ENCODE measurements at regions not wholly inside any gene's neighbourhood (a gene's known extent, or its start where the extent isn't known, plus 50 kb on each side); places are given as distances from the start of the nearest gene placed in this dataset.

DNA sequence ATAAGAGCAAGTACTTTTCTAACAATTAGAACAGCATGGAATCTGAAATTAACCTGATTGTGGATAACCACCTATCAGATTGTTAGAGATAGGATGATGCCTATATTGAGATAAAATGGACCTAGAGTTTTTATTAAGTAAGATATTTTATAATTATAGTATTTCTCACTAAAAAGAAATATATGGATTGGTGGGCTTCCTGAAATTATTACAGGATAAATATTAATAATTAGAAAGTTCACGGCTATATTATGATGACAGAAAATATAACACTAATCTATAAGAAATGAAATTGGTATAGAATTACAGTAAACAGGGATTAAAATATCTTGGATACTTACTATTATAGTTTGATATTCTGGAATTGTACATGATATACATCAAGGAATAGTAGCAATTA, 378.0 kb upstream of the SPRY2 start:
- TF ChIP-seq, protein P1, sequence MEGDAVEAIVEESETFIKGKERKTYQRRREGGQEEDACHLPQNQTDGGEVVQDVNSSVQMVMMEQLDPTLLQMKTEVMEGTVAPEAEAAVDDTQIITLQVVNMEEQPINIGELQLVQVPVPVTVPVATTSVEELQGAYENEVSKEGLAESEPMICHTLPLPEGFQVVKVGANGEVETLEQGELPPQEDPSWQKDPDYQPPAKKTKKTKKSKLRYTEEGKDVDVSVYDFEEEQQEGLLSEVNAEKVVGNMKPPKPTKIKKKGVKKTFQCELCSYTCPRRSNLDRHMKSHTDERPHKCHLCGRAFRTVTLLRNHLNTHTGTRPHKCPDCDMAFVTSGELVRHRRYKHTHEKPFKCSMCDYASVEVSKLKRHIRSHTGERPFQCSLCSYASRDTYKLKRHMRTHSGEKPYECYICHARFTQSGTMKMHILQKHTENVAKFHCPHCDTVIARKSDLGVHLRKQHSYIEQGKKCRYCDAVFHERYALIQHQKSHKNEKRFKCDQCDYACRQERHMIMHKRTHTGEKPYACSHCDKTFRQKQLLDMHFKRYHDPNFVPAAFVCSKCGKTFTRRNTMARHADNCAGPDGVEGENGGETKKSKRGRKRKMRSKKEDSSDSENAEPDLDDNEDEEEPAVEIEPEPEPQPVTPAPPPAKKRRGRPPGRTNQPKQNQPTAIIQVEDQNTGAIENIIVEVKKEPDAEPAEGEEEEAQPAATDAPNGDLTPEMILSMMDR (IDR thresholded peaks at IDR 0.05): no peak
- TF ChIP-seq, protein P2, sequence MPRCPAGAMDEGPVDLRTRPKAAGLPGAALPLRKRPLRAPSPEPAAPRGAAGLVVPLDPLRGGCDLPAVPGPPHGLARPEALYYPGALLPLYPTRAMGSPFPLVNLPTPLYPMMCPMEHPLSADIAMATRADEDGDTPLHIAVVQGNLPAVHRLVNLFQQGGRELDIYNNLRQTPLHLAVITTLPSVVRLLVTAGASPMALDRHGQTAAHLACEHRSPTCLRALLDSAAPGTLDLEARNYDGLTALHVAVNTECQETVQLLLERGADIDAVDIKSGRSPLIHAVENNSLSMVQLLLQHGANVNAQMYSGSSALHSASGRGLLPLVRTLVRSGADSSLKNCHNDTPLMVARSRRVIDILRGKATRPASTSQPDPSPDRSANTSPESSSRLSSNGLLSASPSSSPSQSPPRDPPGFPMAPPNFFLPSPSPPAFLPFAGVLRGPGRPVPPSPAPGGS (IDR thresholded peaks at IDR 0.05): no peak
- TF ChIP-seq POLR2A (IDR thresholded peaks at IDR 0.05; ENCODE audit: low read length) (no peak), CEBPB (IDR thresholded peaks at IDR 0.05) (no peak), POLR2AphosphoS2 (conservative IDR thresholded peaks at IDR 0.05; ENCODE audit: low read length) (no peak), ESRRA (IDR thresholded peaks at IDR 0.05; ENCODE audit: borderline replicate concordance, low read length) (no peak), JUN (IDR thresholded peaks at IDR 0.05) (no peak), HEYL (CRISPR knock-in tag; IDR thresholded peaks at IDR 0.05) (no peak)
- TF ChIP-seq, protein P3, sequence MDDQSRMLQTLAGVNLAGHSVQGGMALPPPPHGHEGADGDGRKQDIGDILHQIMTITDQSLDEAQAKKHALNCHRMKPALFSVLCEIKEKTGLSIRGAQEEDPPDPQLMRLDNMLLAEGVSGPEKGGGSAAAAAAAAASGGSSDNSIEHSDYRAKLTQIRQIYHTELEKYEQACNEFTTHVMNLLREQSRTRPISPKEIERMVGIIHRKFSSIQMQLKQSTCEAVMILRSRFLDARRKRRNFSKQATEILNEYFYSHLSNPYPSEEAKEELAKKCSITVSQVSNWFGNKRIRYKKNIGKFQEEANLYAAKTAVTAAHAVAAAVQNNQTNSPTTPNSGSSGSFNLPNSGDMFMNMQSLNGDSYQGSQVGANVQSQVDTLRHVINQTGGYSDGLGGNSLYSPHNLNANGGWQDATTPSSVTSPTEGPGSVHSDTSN (IDR thresholded peaks at IDR 0.05): no peak

Data from A549 (cell line).